ENCODE measurements at regions not wholly inside any gene's neighbourhood (a gene's known extent, or its start where the extent isn't known, plus 50 kb on each side); places are given as distances from the start of the nearest gene placed in this dataset.

GRCh38 chr4:29240641-29241040 lies 1479.5 kb upstream of the PCDH7 start:
- TF ChIP-seq CTCF (conservative IDR thresholded peaks at IDR 0.05 in 1 of 2, IDR thresholded peaks at IDR 0.05 in 1 of 2; ENCODE audit: low read depth in 1 of 2, low read length in 2 of 2) (no peak), EZH2 (IDR thresholded peaks at IDR 0.05; ENCODE audit: low read length, missing control alignments) (no peak)

All from fibroblast of lung (primary cell).